ENCODE measurements at regions not wholly inside any gene's neighbourhood (a gene's known extent, or its start where the extent isn't known, plus 50 kb on each side); places are given as distances from the start of the nearest gene placed in this dataset.

- TF ChIP-seq CTCF (IDR thresholded peaks at IDR 0.05; ENCODE audit: low read depth, low read length, missing input control) (no peak), ATF3 (IDR thresholded peaks at IDR 0.05) (no peak), REST (IDR thresholded peaks at IDR 0.05) (no peak), ZBTB33 (IDR thresholded peaks at IDR 0.05) (no peak), FOXA1 (IDR thresholded peaks at IDR 0.05) (no peak), YY1 (IDR thresholded peaks at IDR 0.05) (no peak), EGR1 (IDR thresholded peaks at IDR 0.05; ENCODE audit: low read depth in 2 of 2) (no peak), RAD21 (IDR thresholded peaks at IDR 0.05) (peak; percentile 10 to 27), SP1 (IDR thresholded peaks at IDR 0.05) (peak; percentile 19), RXRA (IDR thresholded peaks at IDR 0.05) (peak; percentile 23 to 42)
Observed at GRCh38 chr17:31722251-31723056, 136.6 kb downstream of the COPRS start.

Data from liver (tissue), 3 donors.